HG03025 (cell line): ENCODE measurements at regions not wholly inside any gene's neighbourhood (a gene's known extent, or its start where the extent isn't known, plus 50 kb on each side); places are given as distances from the start of the nearest gene placed in this dataset.

Source experiments
- ATAC-seq: cut with Tn5 transposase; IDR thresholded peaks from one replicate; pipeline ENCODE4 v1.9.1; 2021; ENCODE audit warnings: mild to moderate bottlenecking, moderate library complexity; ENCODE audit not compliant: unreplicated experiment, low FRiP score

GRCh38 chr12:97082029-97082428, 175.0 kb downstream of the NEDD1 start:
- ATAC-seq, result no peak

GRCh38 chr12:97093187-97093683, 186.2 kb downstream of the NEDD1 start:
- ATAC-seq, result no peak

- no peak for ATAC-seq
These were observed 190.7 kb downstream of the NEDD1 start for GRCh38 chr12:97097734-97098133.

GRCh38 chr12:97109441-97109840, 202.4 kb downstream of the NEDD1 start:
- ATAC-seq, result no peak

GRCh38 chr12:97112136-97112535, 205.1 kb downstream of the NEDD1 start:
- ATAC-seq, result no peak

- no peak for ATAC-seq
These were observed 211.8 kb downstream of the NEDD1 start for GRCh38 chr12:97118796-97119375.

- ATAC-seq, result no peak
These were observed 220.0 kb downstream of the NEDD1 start for GRCh38 chr12:97127061-97127460.

GRCh38 chr12:97131220-97131981, 224.3 kb downstream of the NEDD1 start:
- no peak for ATAC-seq

GRCh38 chr12:97132270-97132669, 225.2 kb downstream of the NEDD1 start:
- no peak for ATAC-seq

GRCh38 chr12:97134495-97134894, 227.4 kb downstream of the NEDD1 start:
- ATAC-seq, result no peak

GRCh38 chr12:97140355-97140754, 233.3 kb downstream of the NEDD1 start:
- no peak for ATAC-seq

- no peak for ATAC-seq
These were observed 235.8 kb downstream of the NEDD1 start for GRCh38 chr12:97142737-97143410.

- peak; percentile 100 for ATAC-seq
These were observed 242.0 kb downstream of the NEDD1 start for GRCh38 chr12:97148941-97149559.

GRCh38 chr12:97151481-97151880, 244.4 kb downstream of the NEDD1 start:
- ATAC-seq, result no peak

- no peak for ATAC-seq
These were observed 252.3 kb downstream of the NEDD1 start for GRCh38 chr12:97159377-97159776.

GRCh38 chr12:97160277-97160676, 253.2 kb downstream of the NEDD1 start:
- ATAC-seq, result no peak

- no peak for ATAC-seq
These were observed 255.1 kb downstream of the NEDD1 start for GRCh38 chr12:97162173-97162572.

- ATAC-seq, result no peak
These were observed 257.9 kb downstream of the NEDD1 start for GRCh38 chr12:97164936-97165335.

- ATAC-seq, result no peak
These were observed 260.5 kb downstream of the NEDD1 start for GRCh38 chr12:97167598-97167997.

- ATAC-seq, result no peak
These were observed 261.7 kb downstream of the NEDD1 start for GRCh38 chr12:97168804-97169203.
